GM21528 (cell line): ENCODE measurements at regions not wholly inside any gene's neighbourhood (a gene's known extent, or its start where the extent isn't known, plus 50 kb on each side); places are given as distances from the start of the nearest gene placed in this dataset.

Experiments
- ATAC-seq: cut with Tn5 transposase; IDR thresholded peaks from one replicate; pipeline ENCODE4 v1.9.1; 2021; ENCODE audit warnings: mild to moderate bottlenecking, moderate library complexity; ENCODE audit not compliant: unreplicated experiment, low FRiP score

DNA sequence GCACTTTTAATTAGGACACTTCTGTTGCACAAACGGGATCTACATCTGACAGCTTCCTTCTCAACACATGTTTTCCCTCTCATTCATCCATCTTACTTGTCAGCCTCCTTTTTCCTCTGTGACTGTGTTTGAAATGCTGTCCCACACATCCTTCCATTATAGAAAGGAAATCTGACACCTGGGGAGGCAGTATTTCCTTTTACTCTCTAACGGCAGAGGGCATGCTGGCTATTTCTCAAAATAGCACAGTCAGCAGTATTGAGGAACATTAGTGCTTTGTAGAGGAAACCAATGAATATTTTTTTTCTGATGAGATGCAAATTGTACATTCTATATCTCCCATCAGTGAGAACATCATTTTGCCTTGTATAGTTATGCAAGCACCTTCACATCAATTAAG lies 668.7 kb downstream of the SLC4A3 start:
- no peak for ATAC-seq

DNA sequence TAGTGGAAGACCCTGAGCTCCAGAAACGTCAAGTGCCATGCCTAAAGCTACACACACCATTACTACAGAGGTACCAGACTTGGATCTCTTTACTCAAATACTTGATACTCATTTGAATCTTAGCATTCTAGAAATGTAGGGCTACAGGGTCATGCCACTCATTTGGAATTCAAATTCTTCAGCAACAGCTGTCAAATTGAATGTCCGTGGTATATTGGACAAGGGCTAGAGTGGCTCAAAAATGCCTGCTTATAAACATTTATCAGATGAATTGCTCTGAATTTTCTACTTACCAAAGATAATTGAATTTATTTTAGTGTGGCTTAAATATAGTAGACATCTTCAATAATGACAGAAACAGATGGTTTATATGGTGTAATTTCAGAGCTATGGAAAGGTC lies 669.7 kb downstream of the SLC4A3 start:
- ATAC-seq, result no peak

DNA sequence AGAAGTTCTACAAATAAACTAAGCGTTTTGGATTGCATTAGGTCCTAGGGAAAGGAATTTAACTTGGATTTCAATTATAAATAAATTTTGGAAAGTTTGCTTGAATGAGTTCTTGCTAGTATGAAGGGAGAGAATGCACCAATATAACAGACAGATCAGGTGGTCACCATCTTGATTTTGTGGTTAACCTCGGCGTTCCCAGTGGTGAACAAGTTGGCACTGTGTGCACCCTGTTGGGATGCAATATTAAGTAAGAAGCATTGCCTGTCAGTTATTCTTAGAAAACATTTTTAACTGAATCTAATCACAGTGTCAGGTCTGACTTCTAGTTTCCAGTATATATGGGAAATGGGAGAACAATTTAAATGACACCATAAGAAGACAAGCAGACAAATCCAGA lies 673.4 kb downstream of the SLC4A3 start:
- no peak for ATAC-seq

DNA sequence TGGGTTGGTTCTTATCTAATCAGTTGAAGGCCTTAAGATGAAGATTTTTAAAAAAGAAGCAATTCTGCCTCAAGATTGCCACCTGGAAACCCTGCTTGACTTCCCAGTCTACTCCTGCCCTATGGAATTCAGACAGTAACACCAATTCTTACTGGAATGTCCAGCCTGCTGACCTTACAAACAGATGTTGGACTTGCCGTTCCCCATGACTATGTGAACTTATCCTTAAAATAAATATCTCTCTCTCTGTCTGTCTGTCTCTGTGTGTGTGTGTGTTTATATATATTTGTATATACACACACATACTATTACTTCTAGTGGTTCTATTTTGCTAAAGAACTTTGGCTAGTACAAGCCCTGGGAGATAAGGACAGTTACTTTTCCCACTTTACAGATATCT lies 675.3 kb downstream of the SLC4A3 start:
- no peak for ATAC-seq

DNA sequence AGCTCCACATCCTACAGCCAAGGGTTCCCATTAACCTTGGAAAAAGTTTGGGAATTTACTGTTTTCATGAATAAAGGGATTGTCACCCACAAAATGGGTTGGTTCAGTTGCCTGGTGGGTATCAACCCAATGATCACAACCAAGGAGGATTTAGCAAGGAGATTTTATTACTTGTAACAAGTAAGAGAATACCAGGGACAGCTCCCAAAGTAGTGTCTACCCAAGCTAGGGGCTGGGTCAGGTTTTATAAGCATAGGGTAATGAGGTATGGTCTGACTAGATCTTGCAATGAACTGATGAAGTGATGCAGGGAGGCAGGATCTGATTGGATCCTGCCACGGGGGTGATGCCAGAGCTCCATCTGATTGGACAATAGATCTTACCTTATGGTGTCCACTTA lies 681.8 kb downstream of the SLC4A3 start:
- ATAC-seq, result no peak

DNA sequence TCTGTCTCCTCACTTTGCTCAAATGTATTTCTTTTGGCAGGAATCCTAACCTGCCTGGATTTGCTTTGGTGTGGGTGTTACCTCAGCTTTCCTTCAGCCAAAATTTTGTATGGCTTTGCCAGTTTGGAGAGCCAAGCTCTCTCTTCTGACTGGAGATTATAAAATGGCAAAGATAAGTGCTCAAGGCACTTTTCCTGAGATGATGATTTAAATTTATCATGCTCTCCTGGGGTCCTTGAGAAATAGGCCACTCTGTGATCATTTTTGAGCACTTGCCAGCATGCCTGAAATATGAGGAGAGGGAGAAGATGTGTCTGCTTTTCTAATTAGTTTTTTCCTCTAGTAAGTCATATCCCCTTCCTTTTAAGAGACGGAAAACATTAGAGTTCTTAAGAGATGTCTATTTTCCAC lies 683.0 kb downstream of the SLC4A3 start:
- no peak for ATAC-seq

DNA sequence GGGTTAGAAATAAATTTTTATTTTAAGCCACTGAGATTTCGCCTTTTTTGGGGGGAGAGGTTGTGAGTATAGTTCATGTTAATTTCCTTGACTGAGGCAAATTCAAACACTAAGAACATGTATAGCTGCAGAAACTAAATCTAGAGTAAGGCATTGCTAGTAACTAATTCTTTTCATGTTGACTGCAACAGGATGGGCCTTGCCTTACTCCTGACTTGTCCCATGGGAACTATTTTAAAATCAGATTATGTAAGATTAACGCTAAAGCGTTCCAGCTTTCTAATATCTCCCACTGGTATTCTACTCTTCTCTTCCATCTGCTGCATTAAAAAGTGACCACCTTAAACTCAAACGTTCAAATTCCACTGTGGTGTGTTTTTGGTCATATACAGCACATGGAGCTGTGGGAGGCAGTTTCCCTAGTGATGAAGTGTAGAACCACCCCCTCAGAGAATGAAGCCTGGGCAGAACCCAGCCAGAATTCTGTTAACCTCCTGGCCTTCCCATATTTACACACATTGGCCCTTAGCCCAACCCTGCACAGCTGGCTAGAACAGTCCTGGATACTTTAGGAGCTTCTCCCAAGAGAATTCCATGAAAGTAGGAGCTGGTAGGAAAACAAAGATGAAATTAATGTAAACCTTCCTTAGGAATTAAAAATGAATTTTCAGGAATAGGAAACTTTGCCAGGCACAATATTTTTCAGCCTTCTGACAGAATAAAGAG lies 687.8 kb downstream of the SLC4A3 start:
- ATAC-seq, result no peak

DNA sequence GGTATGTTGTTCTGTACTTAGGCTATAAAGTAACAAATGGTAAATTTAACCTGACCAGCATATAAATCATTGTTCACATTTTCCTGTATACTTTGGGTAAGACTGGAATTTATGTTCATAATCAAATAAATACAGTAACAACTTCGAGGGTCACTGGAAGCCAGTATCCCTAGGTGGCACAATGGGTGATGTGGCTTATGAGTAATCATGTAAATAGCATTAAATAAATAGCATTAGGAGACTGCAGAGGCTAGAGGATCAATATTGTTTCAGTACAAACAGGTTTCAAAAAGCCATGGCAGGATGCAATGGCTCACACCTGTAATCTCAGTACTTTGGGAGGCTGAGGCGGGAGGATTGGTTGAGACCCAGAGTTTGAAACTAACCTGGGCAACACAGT lies 690.6 kb downstream of the SLC4A3 start:
- no peak for ATAC-seq

DNA sequence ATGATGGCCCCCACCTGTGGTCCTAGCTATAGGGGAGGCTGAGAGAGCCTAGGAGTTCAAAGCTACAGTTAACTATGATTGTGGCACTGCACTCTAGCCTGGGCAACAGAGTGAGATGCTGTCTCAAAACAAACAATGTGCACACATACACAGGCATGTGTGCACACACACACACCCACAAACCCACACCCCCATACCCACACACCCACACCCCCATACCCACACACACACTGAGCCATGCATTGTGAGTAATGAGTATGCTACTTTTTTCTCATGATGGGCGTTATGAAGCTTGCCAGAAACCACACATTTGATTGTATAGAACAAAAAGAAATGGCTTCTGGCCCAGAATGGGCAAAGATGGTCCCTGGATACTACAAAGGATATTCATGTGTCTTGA lies 691.1 kb downstream of the SLC4A3 start:
- ATAC-seq, result no peak

DNA sequence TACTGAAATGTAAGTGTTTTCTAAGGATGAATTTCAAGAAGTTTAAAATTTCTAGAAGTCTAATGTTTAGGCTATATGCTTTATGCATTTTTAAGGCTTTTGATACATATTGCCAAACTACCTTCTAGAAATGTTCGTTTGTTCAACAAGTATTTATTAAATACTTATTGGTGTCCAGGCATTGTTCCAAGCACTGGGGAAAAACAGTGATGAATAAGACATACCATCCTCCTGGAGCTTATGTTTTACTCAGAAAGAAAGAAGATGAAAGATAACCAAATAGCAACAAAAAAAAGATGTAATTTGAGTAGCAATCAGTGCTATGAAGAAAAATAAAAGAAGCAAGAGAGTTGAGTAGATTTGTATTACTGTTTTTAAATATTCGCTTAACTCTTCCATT lies 692.9 kb downstream of the SLC4A3 start:
- ATAC-seq, result no peak

DNA sequence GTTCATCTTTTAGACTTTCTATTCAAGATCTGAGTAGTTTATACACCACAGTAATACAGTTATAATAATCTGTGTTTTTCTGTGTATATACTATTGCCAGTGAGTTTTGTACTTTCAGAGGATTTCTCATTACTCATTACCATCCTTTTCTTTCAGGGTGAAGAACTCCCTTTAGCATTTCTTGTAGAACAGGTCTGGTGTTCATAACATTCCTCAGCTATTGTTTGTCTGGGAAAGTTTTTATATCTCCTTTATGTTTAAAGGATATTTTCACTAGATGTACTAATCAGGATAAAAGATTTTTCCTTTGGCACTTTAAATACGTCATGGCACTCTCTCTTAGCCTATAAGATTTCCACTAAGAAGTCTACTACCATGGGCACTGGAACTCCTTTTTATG lies 705.5 kb downstream of the SLC4A3 start:
- ATAC-seq, result no peak

DNA sequence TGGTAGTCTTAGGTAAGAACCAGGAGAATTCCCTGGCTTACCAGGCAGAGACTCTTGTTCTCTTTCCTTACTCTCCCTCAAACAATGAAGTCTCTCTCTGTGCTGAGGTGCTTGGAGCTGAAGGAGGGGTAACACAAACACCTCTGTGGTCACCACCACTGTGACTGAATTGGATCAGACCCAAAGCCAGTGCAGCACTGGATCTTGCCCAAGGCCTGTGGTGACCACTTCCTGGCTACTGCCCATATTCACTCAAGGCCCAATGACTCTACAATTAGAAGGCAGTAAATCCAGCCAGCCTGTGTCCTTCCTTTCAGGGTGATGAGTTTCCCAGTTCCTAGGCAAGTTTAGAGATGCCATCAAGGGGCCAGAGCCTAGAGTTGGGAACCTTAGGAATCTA lies 706.8 kb downstream of the SLC4A3 start:
- no peak for ATAC-seq

DNA sequence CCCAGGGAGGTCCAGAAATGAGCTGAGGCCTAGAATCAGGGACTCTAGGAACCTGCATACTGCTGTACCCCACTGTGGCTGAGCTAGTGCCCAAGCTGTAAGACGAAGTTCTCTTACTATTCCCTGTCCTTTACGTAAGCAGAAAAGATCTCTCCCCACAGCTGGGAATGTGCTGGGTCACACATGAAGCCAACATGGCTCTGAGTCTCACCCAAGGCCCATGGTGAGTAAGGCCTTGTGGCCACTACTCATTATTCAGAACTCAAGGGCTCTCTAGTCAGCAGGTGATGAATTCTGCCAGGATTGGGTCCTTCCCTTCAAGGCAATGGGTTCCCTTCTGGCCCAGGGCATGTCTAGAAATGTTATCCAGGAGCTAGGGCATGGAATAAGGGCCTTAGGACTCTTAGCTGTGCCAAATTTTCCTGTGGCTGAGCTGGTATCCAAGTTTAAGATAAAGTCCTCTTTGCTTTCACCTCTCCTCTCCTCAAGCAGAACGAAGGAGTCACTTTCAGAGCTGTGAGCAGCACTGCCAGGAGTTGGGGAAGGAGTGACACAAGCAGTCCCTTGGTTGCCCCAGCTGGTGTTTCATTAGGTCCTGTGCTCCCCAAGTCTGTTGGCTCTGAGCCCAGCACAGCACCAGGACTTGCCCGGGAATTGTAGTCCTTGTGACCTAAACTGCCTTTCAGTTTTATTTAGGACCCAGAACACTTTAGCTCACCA lies 707.6 kb downstream of the SLC4A3 start:
- ATAC-seq, result no peak

DNA sequence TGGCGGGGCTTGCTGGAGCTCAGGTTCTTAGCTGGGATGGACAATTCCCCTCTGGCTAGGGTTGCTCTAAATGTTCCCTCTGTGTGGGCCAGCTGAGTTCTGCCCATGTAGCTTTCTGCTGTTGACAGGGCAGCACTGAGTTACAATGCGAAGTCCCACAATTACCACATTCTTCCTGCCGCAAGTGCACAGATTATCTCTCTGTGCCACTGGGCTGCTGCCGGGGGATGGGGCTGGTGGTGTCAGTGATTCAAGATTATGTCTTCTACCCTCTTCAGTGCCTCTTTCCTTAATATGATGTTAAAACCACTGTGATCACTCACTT lies 708.1 kb downstream of the SLC4A3 start:
- no peak for ATAC-seq

DNA sequence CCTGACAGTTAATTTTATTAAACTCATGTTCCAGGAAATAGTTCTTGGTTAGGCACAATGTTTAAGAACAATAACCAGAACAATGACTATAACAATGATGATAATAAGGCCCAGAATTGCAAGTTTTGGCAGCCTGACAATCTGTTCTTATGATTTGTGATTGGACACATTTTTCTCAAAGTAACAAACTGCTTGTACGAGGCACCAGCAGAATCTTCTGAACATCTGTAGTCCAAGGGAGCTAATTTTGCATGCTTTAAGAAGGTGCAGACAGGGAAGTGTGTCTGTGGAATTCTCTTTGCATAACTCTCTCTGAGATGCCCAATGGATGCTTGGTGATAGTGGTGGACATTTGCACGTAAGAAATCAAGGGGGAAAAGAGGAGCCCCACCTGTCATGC lies 709.3 kb downstream of the SLC4A3 start:
- no peak for ATAC-seq

DNA sequence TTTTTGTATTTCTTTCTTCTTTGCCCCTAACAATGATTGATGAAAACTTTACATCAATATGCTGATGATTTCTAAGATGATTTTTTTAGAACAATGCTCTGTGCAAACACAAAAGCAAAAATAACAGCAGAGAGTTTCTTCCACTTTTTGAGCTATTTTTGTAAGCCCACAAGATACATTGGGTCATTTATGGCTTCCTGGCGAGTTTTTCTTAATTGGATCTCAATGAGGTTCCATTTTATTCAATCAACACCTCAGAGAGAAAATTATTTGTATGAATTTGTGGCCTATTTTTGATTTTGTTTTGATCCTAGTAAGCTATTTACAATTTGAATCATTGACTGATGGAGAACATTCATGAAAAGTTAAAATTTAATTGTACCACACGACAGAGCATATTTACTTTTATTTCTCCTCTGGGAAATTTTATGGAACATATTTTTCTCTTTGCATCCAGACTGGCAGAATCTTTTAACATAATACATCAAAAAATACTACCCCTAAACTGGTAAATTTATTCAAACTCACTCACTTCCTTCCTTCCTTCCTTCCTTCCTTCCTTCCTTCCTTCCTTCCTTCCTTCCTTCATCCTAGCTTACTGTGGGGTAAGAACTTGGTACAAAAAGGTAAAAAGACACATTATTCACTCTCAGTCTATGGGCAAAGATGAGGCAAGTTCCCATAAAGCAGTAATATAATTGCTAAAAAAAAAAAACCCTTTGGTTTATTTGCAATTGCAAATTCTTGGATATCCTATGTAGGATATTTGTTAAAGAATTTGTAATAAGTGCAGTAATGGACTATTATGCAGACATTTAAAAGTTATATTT lies 710.4 kb downstream of the SLC4A3 start:
- ATAC-seq, result no peak

DNA sequence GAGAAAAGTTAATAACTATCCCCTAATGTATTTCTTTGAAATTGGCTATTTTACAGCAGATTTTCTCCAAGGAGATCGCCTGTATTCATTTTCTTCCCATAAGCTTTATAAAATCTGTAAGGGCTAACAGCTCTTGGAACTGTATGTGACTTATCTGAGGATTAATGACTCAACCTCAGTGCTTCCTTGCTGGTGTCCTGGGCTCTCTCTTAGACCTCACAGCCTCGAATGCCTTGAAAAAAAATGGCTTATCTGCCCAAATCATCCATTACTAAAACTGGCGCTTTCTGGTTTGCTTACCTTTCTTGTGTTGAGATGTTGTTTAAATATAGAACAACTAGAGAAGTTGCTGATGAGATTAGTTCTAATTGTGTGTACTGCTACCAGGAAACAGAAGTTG lies 713.6 kb downstream of the SLC4A3 start:
- ATAC-seq, result no peak

DNA sequence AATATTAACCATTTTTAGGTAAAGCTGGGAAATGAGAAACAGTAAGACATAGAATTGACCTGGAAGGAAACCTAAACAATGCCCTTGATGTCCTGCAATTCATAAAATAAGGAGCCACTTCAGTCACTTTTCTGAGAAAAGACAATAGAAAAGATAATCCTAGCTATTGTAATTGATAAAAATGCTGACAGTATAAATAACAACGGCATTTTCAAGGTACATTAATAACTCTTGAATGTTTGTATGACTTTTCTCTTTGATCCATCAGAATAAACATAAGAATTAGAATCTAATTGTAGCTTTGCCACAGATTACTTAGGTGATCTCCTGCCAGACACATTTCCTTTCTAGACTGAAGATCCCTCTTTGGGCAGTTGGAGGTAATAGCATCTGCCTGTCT lies 719.5 kb downstream of the SLC4A3 start:
- no peak for ATAC-seq

DNA sequence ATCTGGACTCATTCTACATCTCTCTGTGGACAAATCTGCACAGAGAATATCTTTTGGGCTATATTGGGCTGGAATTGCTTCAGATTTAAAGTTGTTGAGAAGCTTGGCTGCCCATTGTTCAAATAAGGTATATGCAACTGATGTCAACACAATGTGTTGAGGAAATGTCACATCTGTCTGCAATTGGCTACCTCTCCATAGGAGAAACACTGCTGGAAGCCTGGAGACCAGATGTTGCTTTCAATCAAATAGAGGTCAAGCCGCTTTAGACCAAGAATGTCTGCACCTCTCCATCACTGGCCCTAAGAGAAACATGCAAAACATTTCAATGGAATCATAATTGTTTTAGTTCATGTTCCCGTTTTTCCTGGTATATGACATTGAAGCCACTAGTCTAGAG lies 720.2 kb downstream of the SLC4A3 start:
- no peak for ATAC-seq

DNA sequence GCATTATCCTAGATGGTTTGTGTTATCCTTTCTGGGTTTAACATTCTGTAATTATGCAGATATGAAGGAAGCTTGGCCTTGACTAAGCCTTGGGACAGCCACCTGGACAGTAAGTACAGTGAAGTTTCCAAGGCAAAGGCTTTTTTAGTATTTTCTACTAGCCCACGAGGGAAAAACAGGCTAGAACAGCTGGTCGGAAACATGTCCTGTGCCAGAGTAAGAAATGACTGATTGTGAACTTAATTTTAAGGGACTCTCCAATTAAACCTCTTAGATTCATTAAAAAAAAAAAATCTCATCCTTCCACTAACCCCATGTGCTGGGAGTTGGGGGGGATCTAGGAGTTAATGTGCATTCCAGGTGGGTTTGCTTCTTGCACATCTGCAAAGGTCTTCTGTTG lies 720.8 kb downstream of the SLC4A3 start:
- no peak for ATAC-seq

DNA sequence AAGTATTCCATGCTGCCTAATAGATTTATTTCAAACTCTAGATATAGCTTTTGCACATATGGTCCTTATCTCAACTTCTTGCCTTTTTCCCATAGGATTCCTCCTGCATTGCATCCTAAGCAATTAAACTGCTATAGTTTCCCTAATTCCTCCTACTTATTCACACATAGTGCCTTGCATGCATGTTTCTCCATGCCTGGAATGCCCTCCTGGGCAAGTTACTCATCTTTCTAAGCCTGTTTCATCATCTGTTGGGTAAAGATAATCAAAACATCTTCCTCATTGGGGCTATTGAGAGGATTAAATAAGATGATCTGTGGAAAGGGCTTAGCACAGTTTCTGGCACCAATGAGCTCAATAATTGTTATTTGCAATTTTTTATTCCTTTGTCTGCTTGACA lies 726.5 kb downstream of the SLC4A3 start:
- ATAC-seq, result no peak

DNA sequence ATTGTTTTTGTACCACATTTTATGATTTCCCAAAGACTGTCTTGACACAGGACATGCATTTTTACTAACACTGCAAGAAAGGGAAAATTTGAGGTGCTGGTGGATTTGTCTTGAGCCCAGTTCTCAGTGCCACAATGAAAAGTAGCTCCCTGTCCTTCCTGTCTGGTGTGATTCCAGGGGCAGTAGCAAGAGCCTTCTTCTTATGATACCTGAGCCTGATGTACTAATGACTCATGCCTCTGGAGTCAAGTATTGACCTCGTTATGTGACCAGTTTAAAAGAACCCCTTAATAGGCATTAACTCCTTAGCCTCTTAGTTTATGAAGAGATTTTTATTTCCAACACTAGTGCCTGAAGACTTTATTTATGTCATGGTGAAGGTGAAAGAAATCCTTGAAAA lies 728.6 kb downstream of the SLC4A3 start:
- ATAC-seq, result no peak
